GM23338 (cell line): ENCODE measurements at regions not wholly inside any gene's neighbourhood (a gene's known extent, or its start where the extent isn't known, plus 50 kb on each side); places are given as distances from the start of the nearest gene placed in this dataset.

Experiments used
- ATAC-seq: fragments of 200-7000 bp; cut with Tn5 transposase; 3 replicates; pipeline ENCODE4 v1.9.1; 2020
- DNase-seq: peaks from one replicate; pipeline ENCODE4 v3.0.0-alpha.2; 2015; ENCODE audit warnings: low spot score
- H2AFZ ChIP-seq: fragments of 200-600 bp; sonication (generic); 2 replicates; pipeline ENCODE4 v1.8.0; 2016; ENCODE audit warnings: antibody characterized with exemption, mild to moderate bottlenecking, moderate library complexity
- H3F3A ChIP-seq: fragments of 200-600 bp; sonication (generic); replicated peaks from 2 replicates; pipeline ENCODE4 v1.8.0; 2017; ENCODE audit warnings: antibody characterized with exemption, mixed run types, low read depth
- H3K27ac ChIP-seq: fragments of 200-600 bp; sonication (generic); 2 replicates; pipeline ENCODE4 v1.6.1; 2016; ENCODE audit warnings: low read depth
- H3K27me3 ChIP-seq: fragments of 200-600 bp; sonication (generic); 2 replicates; pipeline ENCODE4 v1.8.0; 2016; ENCODE audit warnings: mild to moderate bottlenecking, mixed run types, moderate library complexity; ENCODE audit not compliant: insufficient read depth
- H3K36me3 ChIP-seq: fragments of 200-600 bp; sonication (generic); 2 replicates; pipeline ENCODE4 v1.8.0; 2016; ENCODE audit warnings: mild to moderate bottlenecking; ENCODE audit not compliant: insufficient read depth
- H3K4me1 ChIP-seq: fragments of 200-600 bp; sonication (generic); 2 replicates; pipeline ENCODE4 v1.8.0; 2016; ENCODE audit warnings: mild to moderate bottlenecking, moderate library complexity; ENCODE audit not compliant: insufficient read depth
- H3K4me2 ChIP-seq: fragments of 200-600 bp; sonication (generic); 2 replicates; pipeline ENCODE4 v1.7.1; 2017; ENCODE audit warnings: mixed run types
- H3K4me3 ChIP-seq: fragments of 200-600 bp; sonication (generic); 2 replicates; pipeline ENCODE4 v1.6.1; 2016; ENCODE audit warnings: mixed run types
- H3K79me2 ChIP-seq: fragments of 200-600 bp; sonication (generic); replicated peaks from 2 replicates; pipeline ENCODE4 v1.8.0; 2017; ENCODE audit warnings: mild to moderate bottlenecking; ENCODE audit not compliant: insufficient read depth
- H3K9me2 ChIP-seq: fragments of 200-600 bp; sonication (generic); 2 replicates; pipeline ENCODE4 v1.8.0; 2017; ENCODE audit not compliant: insufficient read depth
- H4K20me1 ChIP-seq: fragments of 200-600 bp; sonication (generic); replicated peaks from 2 replicates; pipeline ENCODE4 v1.8.0; 2017; ENCODE audit warnings: mild to moderate bottlenecking; ENCODE audit not compliant: insufficient read depth
- H3K27ac Mint-ChIP-seq: 2 replicates; pipeline ENCODE4 v1.8.0; 2020; ENCODE audit warnings: inconsistent platforms, mild to moderate bottlenecking, moderate library complexity, mixed read lengths
- H3K27me3 Mint-ChIP-seq: 3 replicates; pipeline ENCODE4 v1.8.0; 2022; ENCODE audit warnings: low read depth, mild to moderate bottlenecking, moderate library complexity, mixed read lengths, inconsistent platforms; ENCODE audit not compliant: insufficient read depth, poor library complexity
- H3K36me3 Mint-ChIP-seq: 3 replicates; pipeline ENCODE4 v1.8.0; 2021; ENCODE audit warnings: low read depth, mild to moderate bottlenecking, inconsistent platforms, moderate library complexity, mixed read lengths
- H3K4me1 Mint-ChIP-seq: 3 replicates; pipeline ENCODE4 v1.8.0; 2020; ENCODE audit warnings: mild to moderate bottlenecking, inconsistent platforms, mixed read lengths
- H3K4me3 Mint-ChIP-seq: 3 replicates; pipeline ENCODE4 v1.8.0; 2021; ENCODE audit warnings: moderate library complexity, mild to moderate bottlenecking, inconsistent platforms, mixed read lengths
- H3K9me3 Mint-ChIP-seq: 3 replicates; pipeline ENCODE4 v1.8.0; 2020; ENCODE audit warnings: moderate library complexity, mild to moderate bottlenecking, inconsistent platforms, mixed read lengths
- CREB1 ChIP-seq: fragments of 250-450 bp; sonication (Bioruptor Pico); IDR thresholded peaks from 2 replicates; pipeline ENCODE4 v1.5.0; 2020; ENCODE audit warnings: low read depth, mild to moderate bottlenecking, moderate library complexity
- CTCF ChIP-seq, 2 experiments: fragments of 200-600 bp in 1 of 2; sonication (generic) in 1 of 2; conservative IDR thresholded peaks; 2 replicates each; pipeline versions ENCODE4 v1.5.1 to v1.6.1; 2016 to 2017; ENCODE audit warnings: antibody characterized with exemption in 2 of 2, low read depth in 2 of 2, mild to moderate bottlenecking in 2 of 2, moderate library complexity in 1 of 2
- EZH2 ChIP-seq: fragments of 200-600 bp; sonication (generic); IDR thresholded peaks from one replicate; pipeline ENCODE4 v1.8.0; 2017; ENCODE audit warnings: antibody characterized with exemption, mild to moderate bottlenecking, low read depth; ENCODE audit not compliant: unreplicated experiment
- EZH2phosphoT487 ChIP-seq: fragments of 200-600 bp; sonication (generic); IDR thresholded peaks from one replicate; pipeline ENCODE4 v1.8.1; 2018; ENCODE audit warnings: antibody characterized with exemption; ENCODE audit not compliant: unreplicated experiment
- JUNB ChIP-seq: IDR thresholded peaks from one replicate; pipeline ENCODE4 v1.6.1; 2016; ENCODE audit warnings: antibody characterized with exemption; ENCODE audit not compliant: unreplicated experiment
- NANOG ChIP-seq: IDR thresholded peaks from 2 replicates; pipeline ENCODE4 v1.6.1; 2016; ENCODE audit warnings: antibody characterized with exemption, borderline replicate concordance
- STAT1 ChIP-seq: IDR thresholded peaks from one replicate; pipeline ENCODE4 v1.6.1; 2016; ENCODE audit warnings: antibody characterized with exemption; ENCODE audit not compliant: unreplicated experiment
- ZNF114 ChIP-seq: fragments of 250-450 bp; sonication (Bioruptor Pico); IDR thresholded peaks from 2 replicates; pipeline ENCODE4 v1.5.0; 2020; ENCODE audit warnings: mild to moderate bottlenecking, moderate library complexity
- ZNF331 ChIP-seq: fragments of 250-450 bp; sonication (Bioruptor Pico); IDR thresholded peaks from 2 replicates; pipeline ENCODE4 v1.5.0; 2020; ENCODE audit warnings: low read depth, mild to moderate bottlenecking, moderate library complexity
- TF ChIP-seq, protein P1 (sequence below): IDR thresholded peaks from 2 replicates; pipeline ENCODE4 v1.6.1; 2016; ENCODE audit warnings: antibody characterized with exemption
- TF ChIP-seq, protein P2 (sequence below): IDR thresholded peaks from one replicate; pipeline ENCODE4 v1.6.1; 2018; ENCODE audit warnings: antibody characterized with exemption; ENCODE audit not compliant: unreplicated experiment

DNA sequence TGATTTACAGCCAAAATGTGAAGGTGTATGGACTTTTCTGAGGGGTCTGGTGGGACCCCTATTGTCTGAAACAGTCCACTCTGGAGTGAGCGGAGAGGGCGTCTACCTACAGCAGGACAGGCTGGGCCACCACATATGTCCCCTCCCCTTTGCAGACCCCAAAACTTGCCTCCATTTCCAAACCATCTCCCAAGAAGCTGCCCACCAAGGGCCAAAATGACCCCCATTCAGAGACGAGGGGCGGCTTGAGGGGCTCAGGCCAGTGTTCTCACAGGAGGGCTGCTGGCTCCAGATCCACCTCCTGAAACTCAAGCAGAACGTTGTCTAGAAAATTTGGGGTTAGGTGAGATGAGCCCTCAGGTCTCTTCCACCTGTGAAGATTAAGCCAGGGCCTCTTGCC, 161.1 kb upstream of the SALL3 start:
- no peak for ATAC-seq
- H3K36me3 Mint-ChIP-seq, result peaks cover 48% of the 10 kb centered on the region
- H3K4me3 ChIP-seq, result no peak overlapping the region
- DNase-seq, result no peak
- H3F3A ChIP-seq, result no peaks in the 10 kb centered on the region
- no peak for TF ChIP-seq EZH2phosphoT487
- TF ChIP-seq JUNB, result no peak
- no peak for TF ChIP-seq CREB1 (CRISPR knock-in tag)
- TF ChIP-seq STAT1, result no peak
- TF ChIP-seq, protein P1, sequence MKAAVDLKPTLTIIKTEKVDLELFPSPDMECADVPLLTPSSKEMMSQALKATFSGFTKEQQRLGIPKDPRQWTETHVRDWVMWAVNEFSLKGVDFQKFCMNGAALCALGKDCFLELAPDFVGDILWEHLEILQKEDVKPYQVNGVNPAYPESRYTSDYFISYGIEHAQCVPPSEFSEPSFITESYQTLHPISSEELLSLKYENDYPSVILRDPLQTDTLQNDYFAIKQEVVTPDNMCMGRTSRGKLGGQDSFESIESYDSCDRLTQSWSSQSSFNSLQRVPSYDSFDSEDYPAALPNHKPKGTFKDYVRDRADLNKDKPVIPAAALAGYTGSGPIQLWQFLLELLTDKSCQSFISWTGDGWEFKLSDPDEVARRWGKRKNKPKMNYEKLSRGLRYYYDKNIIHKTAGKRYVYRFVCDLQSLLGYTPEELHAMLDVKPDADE, result no peak
- no peak for TF ChIP-seq EZH2
- TF ChIP-seq ZNF114 (CRISPR knock-in tag), result no peak
- no peak for TF ChIP-seq NANOG
- TF ChIP-seq ZNF331 (CRISPR knock-in tag), result no peak
- no peak for TF ChIP-seq CTCF (conservative IDR thresholded peaks at IDR 0.05; ENCODE audit: low read depth in 2 of 2)
- H3K79me2 ChIP-seq, result no peaks in the 10 kb centered on the region
- H3K4me2 ChIP-seq, result no peak overlapping the region
- no peak overlapping the region for H3K27ac Mint-ChIP-seq
- H3K27ac ChIP-seq, result no peak overlapping the region
- H3K9me3 Mint-ChIP-seq, result peaks cover 87% of the 10 kb centered on the region
- peaks cover 3% of the 10 kb centered on the region for H3K27me3 Mint-ChIP-seq
- H2AFZ ChIP-seq, result no peak overlapping the region
- no peaks in the 10 kb centered on the region for H3K27me3 ChIP-seq
- no peak overlapping the region for H3K4me3 Mint-ChIP-seq
- no peaks in the 10 kb centered on the region for H3K4me1 Mint-ChIP-seq
- H4K20me1 ChIP-seq, result no peaks in the 10 kb centered on the region
- H3K4me1 ChIP-seq, result no peaks in the 10 kb centered on the region
- H3K36me3 ChIP-seq, result no peaks in the 10 kb centered on the region
- H3K9me2 ChIP-seq, result no peaks in the 10 kb centered on the region

DNA sequence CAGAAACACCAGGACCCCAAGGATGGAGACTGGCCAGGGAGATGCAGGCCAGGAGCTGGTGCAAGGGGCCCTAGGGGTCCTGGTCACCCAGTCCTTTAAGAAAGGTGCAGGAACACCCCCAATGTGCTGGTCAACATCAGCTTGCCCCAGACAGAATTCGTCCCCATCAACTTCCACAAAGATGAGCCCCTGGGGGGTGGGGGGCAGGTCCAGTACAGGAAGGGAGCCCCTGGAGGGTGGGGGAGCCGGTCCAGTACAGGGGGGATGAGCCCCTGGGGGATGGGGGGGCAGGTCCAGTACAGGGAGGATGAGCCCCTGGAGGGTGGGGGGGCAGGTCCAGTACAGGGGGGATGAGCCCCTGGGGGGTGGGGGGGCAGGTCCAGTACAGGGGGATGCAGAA, 160.7 kb upstream of the SALL3 start:
- Mint-ChIP-seq H3K4me1 (no peaks in the 10 kb centered on the region), H3K9me3 (peaks cover 87% of the 10 kb centered on the region), H3K36me3 (peaks cover 48% of the 10 kb centered on the region), H3K27me3 (peaks cover 3% of the 10 kb centered on the region), H3K4me3 (no peak overlapping the region), H3K27ac (no peak overlapping the region)
- Histone ChIP-seq H2AFZ (no peak overlapping the region), H3K9me2 (no peaks in the 10 kb centered on the region), H3F3A (no peaks in the 10 kb centered on the region), H3K4me3 (no peak overlapping the region), H3K4me1 (no peaks in the 10 kb centered on the region), H3K79me2 (no peaks in the 10 kb centered on the region), H3K36me3 (no peaks in the 10 kb centered on the region), H3K27ac (no peak overlapping the region), H4K20me1 (no peaks in the 10 kb centered on the region), H3K27me3 (no peaks in the 10 kb centered on the region), H3K4me2 (no peak overlapping the region)
- ATAC-seq (no peak), DNase-seq (no peak)
- TF ChIP-seq, protein P2, sequence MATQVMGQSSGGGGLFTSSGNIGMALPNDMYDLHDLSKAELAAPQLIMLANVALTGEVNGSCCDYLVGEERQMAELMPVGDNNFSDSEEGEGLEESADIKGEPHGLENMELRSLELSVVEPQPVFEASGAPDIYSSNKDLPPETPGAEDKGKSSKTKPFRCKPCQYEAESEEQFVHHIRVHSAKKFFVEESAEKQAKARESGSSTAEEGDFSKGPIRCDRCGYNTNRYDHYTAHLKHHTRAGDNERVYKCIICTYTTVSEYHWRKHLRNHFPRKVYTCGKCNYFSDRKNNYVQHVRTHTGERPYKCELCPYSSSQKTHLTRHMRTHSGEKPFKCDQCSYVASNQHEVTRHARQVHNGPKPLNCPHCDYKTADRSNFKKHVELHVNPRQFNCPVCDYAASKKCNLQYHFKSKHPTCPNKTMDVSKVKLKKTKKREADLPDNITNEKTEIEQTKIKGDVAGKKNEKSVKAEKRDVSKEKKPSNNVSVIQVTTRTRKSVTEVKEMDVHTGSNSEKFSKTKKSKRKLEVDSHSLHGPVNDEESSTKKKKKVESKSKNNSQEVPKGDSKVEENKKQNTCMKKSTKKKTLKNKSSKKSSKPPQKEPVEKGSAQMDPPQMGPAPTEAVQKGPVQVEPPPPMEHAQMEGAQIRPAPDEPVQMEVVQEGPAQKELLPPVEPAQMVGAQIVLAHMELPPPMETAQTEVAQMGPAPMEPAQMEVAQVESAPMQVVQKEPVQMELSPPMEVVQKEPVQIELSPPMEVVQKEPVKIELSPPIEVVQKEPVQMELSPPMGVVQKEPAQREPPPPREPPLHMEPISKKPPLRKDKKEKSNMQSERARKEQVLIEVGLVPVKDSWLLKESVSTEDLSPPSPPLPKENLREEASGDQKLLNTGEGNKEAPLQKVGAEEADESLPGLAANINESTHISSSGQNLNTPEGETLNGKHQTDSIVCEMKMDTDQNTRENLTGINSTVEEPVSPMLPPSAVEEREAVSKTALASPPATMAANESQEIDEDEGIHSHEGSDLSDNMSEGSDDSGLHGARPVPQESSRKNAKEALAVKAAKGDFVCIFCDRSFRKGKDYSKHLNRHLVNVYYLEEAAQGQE, result no peak
- TF ChIP-seq STAT1, result no peak
